B cell (primary cell): ENCODE measurements at regions not wholly inside any gene's neighbourhood (a gene's known extent, or its start where the extent isn't known, plus 50 kb on each side); places are given as distances from the start of the nearest gene placed in this dataset.

Source experiments
- EZH2 ChIP-seq: IDR thresholded peaks from 2 replicates; pipeline ENCODE4 v1.6.1; 2012; ENCODE audit warnings: borderline replicate concordance, low read depth, mild to moderate bottlenecking, moderate library complexity, low read length; ENCODE audit not compliant: insufficient read depth, poor library complexity, severe bottlenecking
- TF ChIP-seq, protein P1 (sequence below): fragments of 200-600 bp; IDR thresholded peaks from one replicate; pipeline ENCODE4 v1.8.0; 2022; ENCODE audit warnings: antibody characterized with exemption, mild to moderate bottlenecking

DNA sequence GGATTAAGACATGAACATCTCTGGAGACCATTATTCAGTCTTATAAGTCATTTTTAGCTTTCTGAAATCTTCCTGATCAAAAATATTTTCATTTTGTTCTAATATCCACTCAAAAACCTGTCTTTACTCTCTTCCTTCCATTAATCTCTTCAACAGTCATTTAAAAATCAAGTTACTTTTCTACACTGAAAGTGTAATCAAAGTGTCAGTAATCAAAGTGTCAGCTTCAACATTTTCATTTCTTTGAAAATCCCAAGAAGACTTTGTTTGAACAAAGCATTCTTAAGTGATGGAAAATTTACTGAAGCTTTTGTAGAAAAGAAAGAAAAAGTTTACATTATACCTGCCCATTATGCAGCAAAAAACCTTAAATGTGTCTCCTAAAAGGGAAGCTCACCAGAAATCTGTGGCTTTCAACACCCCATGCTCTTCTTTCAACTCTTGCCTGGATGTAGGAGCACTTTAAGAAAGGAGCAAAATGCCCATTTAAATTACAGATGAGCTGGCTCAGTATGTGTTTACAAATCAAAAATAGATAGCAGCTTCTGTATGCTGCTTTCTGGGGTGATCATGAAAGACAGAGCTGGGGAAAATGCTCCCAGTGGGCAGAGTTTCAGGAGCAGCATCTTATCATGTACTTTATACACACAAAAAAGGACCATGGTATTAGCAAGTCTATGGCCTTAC is 260.8 kb upstream of the NCAM2 start:
- TF ChIP-seq, protein P1, sequence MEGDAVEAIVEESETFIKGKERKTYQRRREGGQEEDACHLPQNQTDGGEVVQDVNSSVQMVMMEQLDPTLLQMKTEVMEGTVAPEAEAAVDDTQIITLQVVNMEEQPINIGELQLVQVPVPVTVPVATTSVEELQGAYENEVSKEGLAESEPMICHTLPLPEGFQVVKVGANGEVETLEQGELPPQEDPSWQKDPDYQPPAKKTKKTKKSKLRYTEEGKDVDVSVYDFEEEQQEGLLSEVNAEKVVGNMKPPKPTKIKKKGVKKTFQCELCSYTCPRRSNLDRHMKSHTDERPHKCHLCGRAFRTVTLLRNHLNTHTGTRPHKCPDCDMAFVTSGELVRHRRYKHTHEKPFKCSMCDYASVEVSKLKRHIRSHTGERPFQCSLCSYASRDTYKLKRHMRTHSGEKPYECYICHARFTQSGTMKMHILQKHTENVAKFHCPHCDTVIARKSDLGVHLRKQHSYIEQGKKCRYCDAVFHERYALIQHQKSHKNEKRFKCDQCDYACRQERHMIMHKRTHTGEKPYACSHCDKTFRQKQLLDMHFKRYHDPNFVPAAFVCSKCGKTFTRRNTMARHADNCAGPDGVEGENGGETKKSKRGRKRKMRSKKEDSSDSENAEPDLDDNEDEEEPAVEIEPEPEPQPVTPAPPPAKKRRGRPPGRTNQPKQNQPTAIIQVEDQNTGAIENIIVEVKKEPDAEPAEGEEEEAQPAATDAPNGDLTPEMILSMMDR, result no peak
- no peak for TF ChIP-seq EZH2
